Lower lobe of right lung (tissue), 2 donors: ENCODE measurements at regions not wholly inside any gene's neighbourhood (a gene's known extent, or its start where the extent isn't known, plus 50 kb on each side); places are given as distances from the start of the nearest gene placed in this dataset.

Experiments
- ATAC-seq, 2 donors: fragments of 200-7000 bp; cut with Tn5 transposase; one replicate each; pipeline ENCODE4 v1.9.1; 2020 to 2022; ENCODE audit warnings: mild to moderate bottlenecking in 2 of 2, moderate library complexity in 2 of 2
- DNase-seq: peaks from one replicate; pipeline ENCODE4 v3.0.0-alpha.2; 2020
- H3K27ac ChIP-seq: fragments of 200-600 bp; one replicate; pipeline ENCODE4 v1.8.0; 2022
- H3K27me3 ChIP-seq: fragments of 200-600 bp; one replicate; pipeline ENCODE4 v1.8.0; 2022; ENCODE audit warnings: low read depth
- H3K36me3 ChIP-seq: fragments of 200-600 bp; one replicate; pipeline ENCODE4 v1.8.0; 2022; ENCODE audit warnings: mild to moderate bottlenecking
- H3K4me1 ChIP-seq: fragments of 200-600 bp; one replicate; pipeline ENCODE4 v1.8.0; 2022
- H3K4me3 ChIP-seq: fragments of 200-600 bp; one replicate; pipeline ENCODE4 v1.8.0; 2022; ENCODE audit warnings: mild to moderate bottlenecking
- H3K9me3 ChIP-seq: fragments of 200-600 bp; one replicate; pipeline ENCODE4 v1.8.0; 2022
- intact Hi-C: fragments of 100-400 bp; cut with DNase I; formaldehyde crosslinking; loops from one replicate; pipeline ENCODE4 v1.11.0; 2022
- TF ChIP-seq, protein P1 (sequence below): fragments of 200-600 bp; IDR thresholded peaks from one replicate; pipeline ENCODE4 v1.8.0; 2022; ENCODE audit warnings: antibody characterized with exemption, mild to moderate bottlenecking
- donor health status: DM: no; HTN: yes; CAD: no; lungs with severe emphysema.

DNA sequence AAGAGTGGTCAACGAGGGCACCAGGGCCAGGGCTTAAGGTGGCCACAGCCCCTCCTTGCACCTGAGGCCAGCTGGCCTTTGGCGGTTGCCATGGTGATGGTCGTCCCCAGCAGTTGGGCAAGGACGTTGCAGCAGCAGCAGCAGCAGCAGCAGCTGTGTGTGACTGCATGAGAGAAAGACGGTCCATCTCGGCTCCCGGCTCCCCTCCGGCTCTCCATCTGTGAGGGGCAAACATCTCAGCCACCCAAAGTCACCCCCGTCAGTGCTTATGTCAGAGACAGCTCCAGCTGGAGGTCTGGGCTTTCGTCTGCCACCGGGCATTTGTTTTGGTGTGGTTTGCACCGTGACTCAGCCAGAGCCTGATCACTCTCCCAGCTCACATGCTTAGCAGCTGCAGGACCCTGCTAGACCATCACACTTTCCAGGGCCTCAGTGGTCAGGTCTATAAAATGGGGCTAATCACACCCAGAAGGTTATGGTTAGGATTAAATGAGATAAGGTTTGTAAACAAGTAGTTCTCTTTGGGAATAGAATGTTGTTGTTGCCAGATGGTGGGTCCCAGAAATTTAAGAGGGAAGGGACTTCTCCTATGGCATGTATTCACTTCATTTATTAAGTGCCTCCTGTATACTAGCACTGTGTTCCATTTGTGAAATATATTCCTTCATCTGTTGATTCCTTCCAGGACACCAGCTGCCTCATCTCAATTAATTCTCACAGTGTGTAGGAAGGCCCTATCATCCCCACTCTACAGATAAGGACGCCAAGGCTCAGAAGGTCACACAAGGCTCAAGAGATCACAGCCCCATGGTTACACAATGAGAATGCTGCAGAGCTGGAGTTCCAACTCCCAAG, 212.6 kb upstream of the LHX5 start:
- Histone ChIP-seq H3K27ac (no peak overlapping the region), H3K9me3 (no peaks in the 10 kb centered on the region), H3K36me3 (no peaks in the 10 kb centered on the region), H3K4me1 (no peaks in the 10 kb centered on the region), H3K4me3 (no peak overlapping the region), H3K27me3 (peaks cover 9% of the 10 kb centered on the region)
- intact Hi-C loops, result no loop called here
- TF ChIP-seq, protein P1, sequence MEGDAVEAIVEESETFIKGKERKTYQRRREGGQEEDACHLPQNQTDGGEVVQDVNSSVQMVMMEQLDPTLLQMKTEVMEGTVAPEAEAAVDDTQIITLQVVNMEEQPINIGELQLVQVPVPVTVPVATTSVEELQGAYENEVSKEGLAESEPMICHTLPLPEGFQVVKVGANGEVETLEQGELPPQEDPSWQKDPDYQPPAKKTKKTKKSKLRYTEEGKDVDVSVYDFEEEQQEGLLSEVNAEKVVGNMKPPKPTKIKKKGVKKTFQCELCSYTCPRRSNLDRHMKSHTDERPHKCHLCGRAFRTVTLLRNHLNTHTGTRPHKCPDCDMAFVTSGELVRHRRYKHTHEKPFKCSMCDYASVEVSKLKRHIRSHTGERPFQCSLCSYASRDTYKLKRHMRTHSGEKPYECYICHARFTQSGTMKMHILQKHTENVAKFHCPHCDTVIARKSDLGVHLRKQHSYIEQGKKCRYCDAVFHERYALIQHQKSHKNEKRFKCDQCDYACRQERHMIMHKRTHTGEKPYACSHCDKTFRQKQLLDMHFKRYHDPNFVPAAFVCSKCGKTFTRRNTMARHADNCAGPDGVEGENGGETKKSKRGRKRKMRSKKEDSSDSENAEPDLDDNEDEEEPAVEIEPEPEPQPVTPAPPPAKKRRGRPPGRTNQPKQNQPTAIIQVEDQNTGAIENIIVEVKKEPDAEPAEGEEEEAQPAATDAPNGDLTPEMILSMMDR, result no peak
- DNase-seq, result no peak
- no peak for ATAC-seq

DNA sequence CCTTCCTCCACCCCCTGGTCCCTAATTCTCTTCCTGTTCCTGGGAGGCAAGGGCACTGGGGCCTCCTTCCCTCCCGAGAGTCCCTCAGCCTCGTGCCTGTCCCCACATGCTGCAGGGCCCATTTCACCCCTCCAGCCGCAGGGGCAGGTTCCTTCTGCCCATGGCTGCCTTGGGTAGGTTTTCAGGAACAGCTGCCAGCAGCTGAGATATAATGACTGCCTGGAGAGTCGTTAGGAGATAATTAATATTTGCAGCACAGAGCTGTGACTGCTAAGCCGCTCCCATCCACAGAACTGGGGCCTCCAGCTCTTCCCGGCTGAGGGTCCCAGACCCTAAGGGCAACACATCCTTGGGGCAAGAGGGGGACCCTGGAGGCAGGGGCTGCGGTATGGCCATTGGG, 211.9 kb upstream of the LHX5 start:
- Histone ChIP-seq H3K9me3 (no peaks in the 10 kb centered on the region), H3K27ac (no peak overlapping the region), H3K4me3 (no peak overlapping the region), H3K4me1 (no peaks in the 10 kb centered on the region), H3K36me3 (no peaks in the 10 kb centered on the region), H3K27me3 (peaks cover 9% of the 10 kb centered on the region)
- TF ChIP-seq, protein P1, result no peak
- no peak for DNase-seq
- no peak for ATAC-seq
- intact Hi-C loops, result no loop called here

- Histone ChIP-seq H3K36me3 (no peaks in the 10 kb centered on the region), H3K27me3 (peaks cover 15% of the 10 kb centered on the region), H3K27ac (no peak overlapping the region), H3K4me1 (no peaks in the 10 kb centered on the region), H3K9me3 (no peaks in the 10 kb centered on the region), H3K4me3 (no peak overlapping the region)
- DNase-seq (no peak), ATAC-seq (no peak)
- intact Hi-C loops, result no loop called here
- TF ChIP-seq, protein P1, result no peak
These were observed 209.2 kb upstream of the LHX5 start for GRCh38 chr12:113680868-113681267.

DNA sequence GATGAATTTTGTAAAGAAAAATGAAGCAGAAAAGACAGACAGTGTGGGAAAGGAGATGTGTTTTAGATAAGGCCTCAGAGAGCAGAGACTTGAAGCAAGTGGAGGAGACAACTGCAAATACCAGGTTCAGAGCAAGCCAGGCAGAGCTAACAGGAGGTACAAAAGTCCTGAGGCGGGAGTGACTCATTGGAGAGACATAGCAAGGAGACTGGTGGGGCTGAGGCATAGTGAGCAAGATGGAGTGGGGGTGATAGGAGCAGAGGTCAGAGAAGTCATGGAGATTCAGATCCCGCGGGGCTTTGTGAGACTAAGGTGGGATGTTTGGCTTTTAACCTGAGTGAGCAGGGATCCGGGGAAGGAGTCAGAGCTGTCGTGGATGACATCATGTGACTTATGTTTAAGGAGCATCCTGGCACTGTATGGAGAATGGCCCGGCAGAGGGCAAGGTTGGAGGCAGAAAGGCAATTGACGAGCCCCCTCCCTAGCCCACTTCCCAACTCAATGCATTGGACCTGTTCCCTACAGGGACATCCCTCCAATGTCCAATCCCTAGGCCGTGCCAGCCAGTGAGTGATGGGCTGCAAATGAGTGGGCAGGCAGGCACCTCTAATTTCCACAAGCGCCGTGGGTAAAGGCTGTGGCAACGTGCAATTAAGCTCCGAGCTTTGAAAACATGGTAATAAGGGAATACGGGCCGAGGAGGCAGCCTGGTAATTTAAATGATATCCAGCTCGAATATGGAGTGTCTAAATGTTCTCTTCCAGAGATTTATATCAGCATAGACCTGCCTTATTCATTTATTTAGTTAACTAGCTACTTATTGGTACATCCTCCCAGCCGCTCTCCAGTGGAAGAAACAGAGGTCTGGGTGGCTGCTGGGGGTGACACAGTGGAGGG, 206.8 kb upstream of the LHX5 start:
- intact Hi-C loops, result no loop called here
- no peak for ATAC-seq

GRCh38 chr12:113676547-113676946, 204.9 kb upstream of the LHX5 start:
- no peak for DNase-seq
- TF ChIP-seq, protein P1, result no peak
- Histone ChIP-seq H3K27me3 (peaks cover 16% of the 10 kb centered on the region), H3K36me3 (no peaks in the 10 kb centered on the region), H3K4me1 (no peaks in the 10 kb centered on the region), H3K27ac (no peak overlapping the region), H3K9me3 (no peaks in the 10 kb centered on the region), H3K4me3 (no peak overlapping the region)
- ATAC-seq, result no peak
- intact Hi-C loops, result no loop called here

More for the DNA sequence above, 206.8 kb upstream of the LHX5 start:
- Histone ChIP-seq H3K4me1 (no peaks in the 10 kb centered on the region), H3K4me3 (no peak overlapping the region), H3K36me3 (no peaks in the 10 kb centered on the region), H3K9me3 (no peaks in the 10 kb centered on the region), H3K27me3 (peaks cover 17% of the 10 kb centered on the region), H3K27ac (no peak overlapping the region)
- no peak for DNase-seq
- TF ChIP-seq, protein P1, result no peak
